H9 (cell line): ENCODE measurements at regions not wholly inside any gene's neighbourhood (a gene's known extent, or its start where the extent isn't known, plus 50 kb on each side); places are given as distances from the start of the nearest gene placed in this dataset.

Experiments used
- DNase-seq: peaks from one replicate; pipeline ENCODE4 v3.0.0-alpha.2; 2017
- H2AFZ ChIP-seq: one replicate; pipeline ENCODE4 v1.6.1; 2013; ENCODE audit warnings: mild to moderate bottlenecking, low read length, control low read depth, moderate library complexity
- H2AK5ac ChIP-seq: 2 replicates; pipeline ENCODE4 v1.6.1; 2013; ENCODE audit warnings: low read length, control low read depth, mixed read lengths; ENCODE audit not compliant: insufficient read length
- H2BK120ac ChIP-seq: one replicate; pipeline ENCODE4 v1.6.1; 2013; ENCODE audit warnings: low read depth, mild to moderate bottlenecking, low read length, control low read depth, inconsistent platforms; ENCODE audit not compliant: poor library complexity, severe bottlenecking
- H2BK12ac ChIP-seq: 2 replicates; pipeline ENCODE4 v1.6.1; 2013; ENCODE audit warnings: low read length, control low read depth, mixed read lengths, low read depth; ENCODE audit not compliant: insufficient read length
- H2BK15ac ChIP-seq: 2 replicates; pipeline ENCODE4 v1.6.1; 2013; ENCODE audit warnings: low read depth, low read length, control low read depth
- H2BK20ac ChIP-seq: one replicate; pipeline ENCODE4 v1.6.1; 2013; ENCODE audit warnings: low read depth, mild to moderate bottlenecking, low read length, control low read depth, inconsistent platforms; ENCODE audit not compliant: poor library complexity, severe bottlenecking
- H2BK5ac ChIP-seq: 2 replicates; pipeline ENCODE4 v1.6.1; 2013; ENCODE audit warnings: low read length, control low read depth, mixed read lengths; ENCODE audit not compliant: insufficient read length
- H3K14ac ChIP-seq: 2 replicates; pipeline ENCODE4 v1.6.1; 2013; ENCODE audit warnings: low read length, control low read depth; ENCODE audit not compliant: insufficient read depth
- H3K18ac ChIP-seq: 2 replicates; pipeline ENCODE4 v1.6.1; 2013; ENCODE audit warnings: low read depth, mild to moderate bottlenecking, mixed read lengths, low read length, control low read depth; ENCODE audit not compliant: insufficient read length
- H3K23ac ChIP-seq: 2 replicates; pipeline ENCODE4 v1.6.1; 2013; ENCODE audit warnings: low read length, control low read depth, mixed read lengths, low read depth; ENCODE audit not compliant: insufficient read length
- H3K23me2 ChIP-seq: 2 replicates; pipeline ENCODE4 v1.6.1; 2013; ENCODE audit warnings: low read depth, mild to moderate bottlenecking, mixed read lengths, low read length, control low read depth; ENCODE audit not compliant: insufficient read length, poor library complexity, severe bottlenecking
- H3K27ac ChIP-seq: 2 replicates; pipeline ENCODE4 v1.5.1; 2013; ENCODE audit warnings: low read length, control low read depth, mixed read lengths, low read depth; ENCODE audit not compliant: insufficient read length
- H3K27me3 ChIP-seq: 2 replicates; pipeline ENCODE4 v1.6.1; 2013; ENCODE audit warnings: low read length, control low read depth, inconsistent platforms; ENCODE audit not compliant: insufficient read depth
- H3K4ac ChIP-seq: 2 replicates; pipeline ENCODE4 v1.6.1; 2013; ENCODE audit warnings: low read depth, mild to moderate bottlenecking, control low read depth, inconsistent platforms, low read length, moderate library complexity
- H3K4me1 ChIP-seq: 2 replicates; pipeline ENCODE4 v1.6.1; 2013; ENCODE audit warnings: low read length, control low read depth, inconsistent platforms; ENCODE audit not compliant: insufficient read depth
- H3K4me2 ChIP-seq: 2 replicates; pipeline ENCODE4 v1.6.1; 2013; ENCODE audit warnings: low read length, control low read depth, mixed read lengths; ENCODE audit not compliant: insufficient read length, insufficient read depth
- H3K56ac ChIP-seq: 2 replicates; pipeline ENCODE4 v1.6.1; 2013; ENCODE audit warnings: low read depth, mild to moderate bottlenecking, mixed read lengths, low read length, control low read depth; ENCODE audit not compliant: insufficient read length
- H3K79me1 ChIP-seq: 2 replicates; pipeline ENCODE4 v1.6.1; 2013; ENCODE audit warnings: low read depth, mild to moderate bottlenecking, moderate library complexity, low read length, control low read depth, inconsistent platforms; ENCODE audit not compliant: insufficient read depth, poor library complexity, severe bottlenecking
- H3K79me2 ChIP-seq: 2 replicates; pipeline ENCODE4 v1.6.1; 2013; ENCODE audit warnings: low read length, control low read depth, inconsistent platforms; ENCODE audit not compliant: insufficient read depth
- H3K9ac ChIP-seq: 2 replicates; pipeline ENCODE4 v1.6.1; 2013; ENCODE audit warnings: low read length, control low read depth, mixed read lengths; ENCODE audit not compliant: insufficient read length; ENCODE audit errors: extremely low read depth
- H3K9me3 ChIP-seq: one replicate; pipeline ENCODE4 v1.6.1; 2013; ENCODE audit warnings: low read depth, low read length, inconsistent platforms; ENCODE audit not compliant: control insufficient read depth
- H3T11ph ChIP-seq: one replicate; pipeline ENCODE4 v1.6.1; 2013; ENCODE audit warnings: mild to moderate bottlenecking, low read length, control low read depth, inconsistent platforms
- H4K20me1 ChIP-seq: one replicate; pipeline ENCODE4 v1.6.1; 2013; ENCODE audit not compliant: control insufficient read depth, insufficient read length, insufficient read depth
- H4K5ac ChIP-seq: 2 replicates; pipeline ENCODE4 v1.6.1; 2013; ENCODE audit warnings: low read depth, mild to moderate bottlenecking, mixed read lengths, low read length, control low read depth; ENCODE audit not compliant: insufficient read length
- H4K8ac ChIP-seq: replicated peaks from 2 replicates; pipeline ENCODE4 v1.6.1; 2013; ENCODE audit warnings: low read length, control low read depth, mixed read lengths, low read depth; ENCODE audit not compliant: insufficient read length
- H4K91ac ChIP-seq: 2 replicates; pipeline ENCODE4 v1.6.1; 2013; ENCODE audit warnings: low read depth, mild to moderate bottlenecking, moderate library complexity, mixed read lengths, low read length, control low read depth; ENCODE audit not compliant: insufficient read length
- H3K27ac Mint-ChIP-seq, 3 experiments: 2 replicates in 2 of 3; 3 replicates in 1 of 3; pipeline ENCODE4 v1.8.0; 2020 to 2021; ENCODE audit warnings: mixed read lengths in 3 of 3, mild to moderate bottlenecking in 1 of 3, moderate library complexity in 1 of 3
- H3K27me3 Mint-ChIP-seq: 2 replicates; pipeline ENCODE4 v1.8.0; 2021; ENCODE audit warnings: low read depth, mild to moderate bottlenecking, moderate library complexity, mixed read lengths
- H3K36me3 Mint-ChIP-seq, 3 experiments: 2 replicates in 2 of 3; 3 replicates in 1 of 3; pipeline ENCODE4 v1.8.0; 2020 to 2021; ENCODE audit warnings: low read depth in 3 of 3, mixed read lengths in 3 of 3; ENCODE audit not compliant: insufficient read depth in 1 of 3
- H3K4me1 Mint-ChIP-seq, 2 experiments: 2 replicates each; pipeline ENCODE4 v1.8.0; 2020; ENCODE audit warnings: mixed read lengths in 2 of 2
- H3K4me3 Mint-ChIP-seq, 2 experiments: 2 replicates in 1 of 2; 3 replicates in 1 of 2; pipeline ENCODE4 v1.8.0; 2020 to 2021; ENCODE audit warnings: mild to moderate bottlenecking in 2 of 2, mixed read lengths in 2 of 2, moderate library complexity in 1 of 2
- H3K9me3 Mint-ChIP-seq, 2 experiments: 2 replicates in 1 of 2; 3 replicates in 1 of 2; pipeline ENCODE4 v1.8.0; 2020; ENCODE audit warnings: mild to moderate bottlenecking in 2 of 2, mixed read lengths in 2 of 2, moderate library complexity in 1 of 2
- CTCF ChIP-seq: fragments of 200-600 bp; sonication (generic); conservative IDR thresholded peaks from 3 replicates; pipeline ENCODE4 v1.8.0; 2021; ENCODE audit warnings: antibody characterized with exemption, mild to moderate bottlenecking
- WGBS: extraction: QIAGEN DNeasy Blood & Tissue Kit; methylation state at CpG from one replicate; pipeline ENCODE4 v1.1.7; 2013; ENCODE audit warnings: missing lambda C conversion rate, low lambda C conversion rate, mixed read lengths; ENCODE audit not compliant: insufficient read length; ENCODE audit errors: extremely low coverage; 5-methylcytosine and 5-hydroxymethylcytosine counted together

DNA sequence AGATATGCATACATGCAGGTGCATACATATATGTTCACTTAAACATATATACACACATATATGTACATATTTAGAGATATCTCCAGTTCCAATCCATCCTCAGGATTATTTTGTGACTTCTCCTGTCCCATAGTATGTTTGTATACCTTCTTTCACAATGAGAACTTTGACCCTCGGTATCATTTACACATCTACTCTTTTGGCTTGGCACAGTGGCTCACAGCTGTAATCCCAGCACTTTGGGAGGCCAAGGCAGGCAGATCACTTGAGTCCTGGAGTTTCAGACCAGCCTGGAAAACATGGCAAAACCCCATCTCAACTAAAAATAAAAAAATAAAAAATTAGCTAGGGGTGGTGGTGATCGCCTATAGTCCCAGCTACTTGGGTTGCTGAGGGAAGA lies 148.1 kb upstream of the CCL2 start:
- no peaks in the 10 kb centered on the region; a peak in 1 of 5 replicates for H3K9me3 Mint-ChIP-seq

More for the DNA sequence above, 148.1 kb upstream of the CCL2 start:
- Mint-ChIP-seq H3K4me3 (no peak overlapping the region), H3K27ac (no peak overlapping the region), H3K4me1 (peaks cover 0 to 4% of the 10 kb centered on the region in 2 experiments; a peak in 1 of 4 replicates), H3K36me3 (no peaks in the 10 kb centered on the region), H3K27me3 (no peaks in the 10 kb centered on the region)
- DNase-seq = peak; percentile 9
- Histone ChIP-seq H4K5ac (no peak overlapping the region), H3K79me2 (no peaks in the 10 kb centered on the region), H3K23ac (no peak overlapping the region), H4K8ac (no peak overlapping the region), H3T11ph (no peak overlapping the region), H3K79me1 (no peaks in the 10 kb centered on the region), H4K91ac (no peak overlapping the region), H2BK5ac (no peak overlapping the region), H3K9me3 (no peaks in the 10 kb centered on the region), H2BK20ac (no peak overlapping the region), H3K23me2 (no peaks in the 10 kb centered on the region), H3K4me1 (no peaks in the 10 kb centered on the region), H2AFZ (no peak overlapping the region), H2BK120ac (no peak overlapping the region), H3K27me3 (no peaks in the 10 kb centered on the region), H4K20me1 (no peaks in the 10 kb centered on the region), H3K27ac (no peak overlapping the region), H3K18ac (no peak overlapping the region), H2BK15ac (no peak overlapping the region), H2AK5ac (no peak overlapping the region), H3K14ac (no peak overlapping the region), H2BK12ac (no peak overlapping the region), H3K4me2 (no peak overlapping the region), H3K56ac (no peak overlapping the region), H3K4ac (no peak overlapping the region), H3K9ac (no peak overlapping the region)
- no peak for TF ChIP-seq CTCF
- no CpG with 5 or more reads among the region's 2 CpGs for WGBS
